ENCODE measurements at regions not wholly inside any gene's neighbourhood (a gene's known extent, or its start where the extent isn't known, plus 50 kb on each side); places are given as distances from the start of the nearest gene placed in this dataset.
"Not testable (repeated sequence)": the region's sequence is repeated elsewhere in the genome, so short reads cannot be mapped to it uniquely, and the experiment has no call there.

DNA sequence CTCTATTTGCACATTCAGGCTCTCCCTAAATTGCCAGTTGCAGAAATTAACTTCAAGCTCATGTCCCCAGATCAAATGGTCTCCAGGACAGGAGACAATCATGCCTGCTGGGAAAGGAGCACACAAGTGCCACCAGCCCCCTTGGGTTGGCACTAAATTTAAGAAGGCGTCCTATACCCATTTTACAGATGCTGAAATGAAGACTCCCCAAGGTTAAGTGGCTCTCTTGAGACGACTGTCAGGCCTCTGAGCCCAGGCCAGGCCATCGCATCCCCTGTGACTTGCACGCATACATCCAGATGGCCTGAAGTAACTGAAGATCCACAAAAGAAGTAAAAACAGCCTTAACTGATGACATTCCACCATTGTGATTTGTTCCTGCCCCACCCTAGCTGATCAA lies 232.5 kb upstream of the FOXF1 start:
- TF ChIP-seq, protein P1, sequence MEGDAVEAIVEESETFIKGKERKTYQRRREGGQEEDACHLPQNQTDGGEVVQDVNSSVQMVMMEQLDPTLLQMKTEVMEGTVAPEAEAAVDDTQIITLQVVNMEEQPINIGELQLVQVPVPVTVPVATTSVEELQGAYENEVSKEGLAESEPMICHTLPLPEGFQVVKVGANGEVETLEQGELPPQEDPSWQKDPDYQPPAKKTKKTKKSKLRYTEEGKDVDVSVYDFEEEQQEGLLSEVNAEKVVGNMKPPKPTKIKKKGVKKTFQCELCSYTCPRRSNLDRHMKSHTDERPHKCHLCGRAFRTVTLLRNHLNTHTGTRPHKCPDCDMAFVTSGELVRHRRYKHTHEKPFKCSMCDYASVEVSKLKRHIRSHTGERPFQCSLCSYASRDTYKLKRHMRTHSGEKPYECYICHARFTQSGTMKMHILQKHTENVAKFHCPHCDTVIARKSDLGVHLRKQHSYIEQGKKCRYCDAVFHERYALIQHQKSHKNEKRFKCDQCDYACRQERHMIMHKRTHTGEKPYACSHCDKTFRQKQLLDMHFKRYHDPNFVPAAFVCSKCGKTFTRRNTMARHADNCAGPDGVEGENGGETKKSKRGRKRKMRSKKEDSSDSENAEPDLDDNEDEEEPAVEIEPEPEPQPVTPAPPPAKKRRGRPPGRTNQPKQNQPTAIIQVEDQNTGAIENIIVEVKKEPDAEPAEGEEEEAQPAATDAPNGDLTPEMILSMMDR (IDR thresholded peaks at IDR 0.05), result not testable (repeated sequence)
- TF ChIP-seq POLR2A, POLR2AphosphoS5 (IDR thresholded peaks at IDR 0.05): not testable (repeated sequence)

All from sigmoid colon (tissue), 4 donors.